ENCODE measurements at regions not wholly inside any gene's neighbourhood (a gene's known extent, or its start where the extent isn't known, plus 50 kb on each side); places are given as distances from the start of the nearest gene placed in this dataset.

- no peak overlapping the region for H3K27ac ChIP-seq (ENCODE audit: low read depth, low read length)
- H3K4me2 ChIP-seq (ENCODE audit: low read length): no peak overlapping the region
- H3F3A ChIP-seq (ENCODE audit: control insufficient read depth, insufficient read depth): no peaks in the 10 kb centered on the region
- no peaks in the 10 kb centered on the region for H3K36me3 ChIP-seq (ENCODE audit: control insufficient read depth, low read length)
- no peaks in the 10 kb centered on the region for H3K79me2 ChIP-seq (ENCODE audit: control insufficient read depth, low read length)
- TF ChIP-seq EZH2phosphoT487 (IDR thresholded peaks at IDR 0.05; ENCODE audit: borderline replicate concordance, low read length): no peak
- TF ChIP-seq CTCF (IDR thresholded peaks at IDR 0.05; ENCODE audit: low read depth, low read length, poor library complexity, severe bottlenecking): no peak
- no peaks in the 10 kb centered on the region for H4K20me1 ChIP-seq (ENCODE audit: control insufficient read depth, insufficient read depth, low read depth, low read length)
- H3K4me3 ChIP-seq (ENCODE audit: low read length): no peak overlapping the region
- H3K4me1 ChIP-seq (ENCODE audit: control insufficient read depth, low read length): no peaks in the 10 kb centered on the region
- no peaks in the 10 kb centered on the region for H3K9me3 ChIP-seq (ENCODE audit: control insufficient read depth, insufficient read depth, low read length)
- no peaks in the 10 kb centered on the region for H3K9me2 ChIP-seq (replicated peaks; ENCODE audit: control insufficient read depth, low read length)
- H3K27me3 ChIP-seq (ENCODE audit: control insufficient read depth, low read length): no peaks in the 10 kb centered on the region
These were observed 694.3 kb downstream of the MCTP2 start for GRCh38 chr15:94925680-94926079.

- H4K20me1 ChIP-seq (ENCODE audit: control insufficient read depth, insufficient read depth, low read depth, low read length): no peaks in the 10 kb centered on the region
These were observed 695.6 kb downstream of the MCTP2 start for GRCh38 chr15:94927003-94927402.

GRCh38 chr15:94929282-94929681 lies 697.9 kb downstream of the MCTP2 start:
- no peaks in the 10 kb centered on the region for H4K20me1 ChIP-seq (ENCODE audit: control insufficient read depth, insufficient read depth, low read depth, low read length)
- H3K79me2 ChIP-seq (ENCODE audit: control insufficient read depth, low read length): no peaks in the 10 kb centered on the region
- no peaks in the 10 kb centered on the region for H3K36me3 ChIP-seq (ENCODE audit: control insufficient read depth, low read length)
- no peak overlapping the region for H3K27ac ChIP-seq (ENCODE audit: low read depth, low read length)
- no peak overlapping the region for H3K4me3 ChIP-seq (ENCODE audit: low read length)
- H3K9me3 ChIP-seq (ENCODE audit: control insufficient read depth, insufficient read depth, low read length): no peaks in the 10 kb centered on the region; the same call in 1 of the 2 replicates
- H3F3A ChIP-seq (ENCODE audit: control insufficient read depth, insufficient read depth): no peaks in the 10 kb centered on the region
- no peaks in the 10 kb centered on the region for H3K9me2 ChIP-seq (replicated peaks; ENCODE audit: control insufficient read depth, low read length)
- TF ChIP-seq EZH2phosphoT487 (IDR thresholded peaks at IDR 0.05; ENCODE audit: borderline replicate concordance, low read length) (no peak), CTCF (IDR thresholded peaks at IDR 0.05; ENCODE audit: low read depth, low read length, poor library complexity, severe bottlenecking) (no peak)
- no peak overlapping the region for H3K4me2 ChIP-seq (ENCODE audit: low read length)
- H3K27me3 ChIP-seq (ENCODE audit: control insufficient read depth, low read length): no peaks in the 10 kb centered on the region
- no peaks in the 10 kb centered on the region for H3K4me1 ChIP-seq (ENCODE audit: control insufficient read depth, low read length)

More at GRCh38 chr15:94927003-94927402, 695.6 kb downstream of the MCTP2 start:
- Histone ChIP-seq H3K4me1 (ENCODE audit: control insufficient read depth, low read length) (no peaks in the 10 kb centered on the region), H3K9me3 (ENCODE audit: control insufficient read depth, insufficient read depth, low read length) (no peaks in the 10 kb centered on the region), H3K79me2 (ENCODE audit: control insufficient read depth, low read length) (no peaks in the 10 kb centered on the region), H3K4me2 (ENCODE audit: low read length) (no peak overlapping the region), H3K36me3 (ENCODE audit: control insufficient read depth, low read length) (no peaks in the 10 kb centered on the region), H3K27ac (ENCODE audit: low read depth, low read length) (no peak overlapping the region), H3K27me3 (ENCODE audit: control insufficient read depth, low read length) (no peaks in the 10 kb centered on the region), H3K9me2 (replicated peaks; ENCODE audit: control insufficient read depth, low read length) (no peaks in the 10 kb centered on the region), H3K4me3 (ENCODE audit: low read length) (no peak overlapping the region), H3F3A (ENCODE audit: control insufficient read depth, insufficient read depth) (no peaks in the 10 kb centered on the region)
- TF ChIP-seq CTCF (IDR thresholded peaks at IDR 0.05; ENCODE audit: low read depth, low read length, poor library complexity, severe bottlenecking) (no peak), EZH2phosphoT487 (IDR thresholded peaks at IDR 0.05; ENCODE audit: borderline replicate concordance, low read length) (no peak)

Data from DOHH2 (cell line).